H1 (cell line): ENCODE measurements at regions not wholly inside any gene's neighbourhood (a gene's known extent, or its start where the extent isn't known, plus 50 kb on each side); places are given as distances from the start of the nearest gene placed in this dataset.

Experiments used
- HDAC2 ChIP-seq, 2 experiments: fragments of 300-600 bp in 1 of 2; sonication (generic) in 1 of 2; IDR thresholded peaks; 2 replicates each; pipeline ENCODE4 v1.6.1; 2011 to 2012; ENCODE audit warnings: low read depth in 2 of 2, low read length in 2 of 2, mild to moderate bottlenecking in 2 of 2, moderate library complexity in 2 of 2, borderline replicate concordance in 1 of 2, inconsistent platforms in 1 of 2
- JUND ChIP-seq: IDR thresholded peaks from 2 replicates; pipeline ENCODE4 v1.6.1; 2011; ENCODE audit warnings: mild to moderate bottlenecking, improper control_type of control experiment, low read length
- MAFK ChIP-seq: IDR thresholded peaks from 2 replicates; pipeline ENCODE4 v1.6.1; 2012; ENCODE audit warnings: low read depth, mild to moderate bottlenecking, improper control_type of control experiment, low read length
- PHF8 ChIP-seq: fragments of 200-600 bp; sonication (generic); conservative IDR thresholded peaks from 2 replicates; pipeline ENCODE4 v1.7.1; 2012; ENCODE audit warnings: low read depth, mild to moderate bottlenecking, inconsistent platforms, low read length, moderate library complexity
- POLR2AphosphoS5 ChIP-seq: IDR thresholded peaks from 2 replicates; pipeline ENCODE4 v1.6.1; 2011; ENCODE audit warnings: low read depth, low read length

DNA sequence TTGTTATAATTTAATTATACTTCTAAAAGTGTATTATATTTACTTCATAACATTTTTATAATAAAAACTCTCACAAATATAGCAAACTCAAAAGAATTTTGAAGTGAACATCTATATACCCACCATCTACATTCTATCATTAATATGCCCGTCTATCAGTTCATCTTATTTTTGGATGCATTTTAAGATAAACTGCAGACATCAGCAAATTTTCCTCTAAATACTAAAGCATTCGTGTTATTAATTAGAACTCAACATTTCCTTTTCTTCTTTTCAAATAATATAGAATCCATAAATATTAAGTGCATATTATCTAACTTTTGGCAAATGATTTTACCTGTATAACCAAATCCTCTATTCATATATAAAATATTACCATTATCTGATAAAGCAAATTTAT is 242.9 kb upstream of the BCHE start (continued):
- TF ChIP-seq POLR2AphosphoS5 (no peak), HDAC2 (IDR thresholded peaks at IDR 0.05; ENCODE audit: borderline replicate concordance in 1 of 2, low read depth in 2 of 2, low read length in 2 of 2) (no peak), PHF8 (no peak), JUND (no peak), MAFK (peak; percentile 59; the same call in 1 of the 2 replicates)
